Astrocyte of the cerebellum (primary cell): ENCODE measurements at regions not wholly inside any gene's neighbourhood (a gene's known extent, or its start where the extent isn't known, plus 50 kb on each side); places are given as distances from the start of the nearest gene placed in this dataset.
"Not testable (repeated sequence)": the region's sequence is repeated elsewhere in the genome, so short reads cannot be mapped to it uniquely, and the experiment has no call there.

Source experiments
- DNase-seq: peaks from one replicate; pipeline ENCODE4 v3.0.0-alpha.2; 2011; ENCODE audit warnings: low read depth
- H3K4me3 ChIP-seq: 2 replicates; pipeline ENCODE4 v1.5.1; 2011; ENCODE audit warnings: mild to moderate bottlenecking, low read depth, low read length, moderate library complexity
- in situ Hi-C: cut with HindIII; loops from 2 replicates; pipeline ENCODE4 v1.10.0; 2017; ENCODE audit warnings: low sequenced_read_pairs
- TF ChIP-seq, protein P1 (sequence below): IDR thresholded peaks from 2 replicates; pipeline ENCODE4 v1.5.1; 2012; ENCODE audit warnings: low read length, low read depth, moderate library complexity, mild to moderate bottlenecking; ENCODE audit errors: missing control alignments

DNA sequence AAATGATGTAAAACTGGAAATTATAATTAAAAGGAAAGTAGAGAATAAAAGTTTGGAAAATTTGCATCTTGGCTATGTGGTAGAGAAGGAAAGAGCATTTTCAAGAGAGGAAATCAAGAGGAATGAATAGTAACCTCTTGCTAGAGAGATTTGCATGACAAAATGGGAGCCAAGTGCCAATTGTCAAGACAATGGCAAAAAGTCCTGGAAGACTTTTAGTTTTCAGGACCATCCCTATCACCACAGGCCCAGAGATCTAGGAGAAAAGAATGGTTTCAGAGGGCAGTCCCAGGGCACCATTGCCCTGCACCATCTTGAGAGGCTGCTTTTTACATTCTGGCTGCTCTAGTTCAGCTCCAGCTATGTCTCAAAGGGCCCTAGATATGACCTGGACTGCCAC lies 1427.6 kb downstream of the ZPLD1 start:
- DNase-seq: no peak
- TF ChIP-seq, protein P1, sequence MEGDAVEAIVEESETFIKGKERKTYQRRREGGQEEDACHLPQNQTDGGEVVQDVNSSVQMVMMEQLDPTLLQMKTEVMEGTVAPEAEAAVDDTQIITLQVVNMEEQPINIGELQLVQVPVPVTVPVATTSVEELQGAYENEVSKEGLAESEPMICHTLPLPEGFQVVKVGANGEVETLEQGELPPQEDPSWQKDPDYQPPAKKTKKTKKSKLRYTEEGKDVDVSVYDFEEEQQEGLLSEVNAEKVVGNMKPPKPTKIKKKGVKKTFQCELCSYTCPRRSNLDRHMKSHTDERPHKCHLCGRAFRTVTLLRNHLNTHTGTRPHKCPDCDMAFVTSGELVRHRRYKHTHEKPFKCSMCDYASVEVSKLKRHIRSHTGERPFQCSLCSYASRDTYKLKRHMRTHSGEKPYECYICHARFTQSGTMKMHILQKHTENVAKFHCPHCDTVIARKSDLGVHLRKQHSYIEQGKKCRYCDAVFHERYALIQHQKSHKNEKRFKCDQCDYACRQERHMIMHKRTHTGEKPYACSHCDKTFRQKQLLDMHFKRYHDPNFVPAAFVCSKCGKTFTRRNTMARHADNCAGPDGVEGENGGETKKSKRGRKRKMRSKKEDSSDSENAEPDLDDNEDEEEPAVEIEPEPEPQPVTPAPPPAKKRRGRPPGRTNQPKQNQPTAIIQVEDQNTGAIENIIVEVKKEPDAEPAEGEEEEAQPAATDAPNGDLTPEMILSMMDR: no peak
- in situ Hi-C loops: no loop called here
- H3K4me3 ChIP-seq: no peak overlapping the region

DNA sequence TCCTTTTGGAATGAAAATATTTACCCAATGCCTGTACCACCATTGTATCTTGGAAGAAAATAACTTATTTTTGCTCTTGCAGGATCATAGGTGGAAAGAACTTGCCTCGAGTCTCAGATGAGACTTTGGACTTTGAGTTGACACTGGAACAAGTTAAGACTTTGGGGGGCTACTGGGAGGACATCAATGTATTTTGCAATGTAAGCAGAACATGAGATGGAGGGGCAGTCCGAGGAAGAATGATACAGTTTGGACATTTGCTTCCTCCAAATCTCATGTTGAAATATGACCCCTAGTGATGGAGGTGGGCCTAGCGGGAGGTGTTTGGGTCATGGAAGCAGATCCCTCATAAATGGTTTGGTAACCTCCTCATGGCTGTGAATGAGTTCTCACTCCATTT lies 1428.6 kb downstream of the ZPLD1 start:
- H3K4me3 ChIP-seq: no peak overlapping the region
- DNase-seq: no peak
- in situ Hi-C loops: no loop called here
- TF ChIP-seq, protein P1: no peak

DNA sequence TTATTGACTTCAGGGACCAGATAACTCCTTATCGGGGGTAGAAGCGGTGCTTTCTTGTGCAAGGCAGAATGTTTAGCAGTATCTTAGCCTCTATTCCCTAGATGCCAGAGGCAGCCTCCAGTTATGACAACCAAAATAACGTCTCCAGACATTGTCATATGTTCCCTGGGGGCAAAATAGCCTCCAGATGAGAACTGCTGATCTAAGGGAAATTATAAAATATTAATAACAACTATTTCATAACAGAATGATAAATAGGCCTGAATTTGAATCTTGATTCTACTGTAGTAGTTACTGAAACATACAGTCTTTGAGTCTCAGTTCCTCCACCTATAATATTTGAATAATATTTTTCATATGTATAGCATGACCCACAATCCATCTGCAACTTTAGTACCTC lies 1431.3 kb downstream of the ZPLD1 start:
- TF ChIP-seq, protein P1: no peak
- in situ Hi-C loops: no loop called here
- no peak overlapping the region for H3K4me3 ChIP-seq
- DNase-seq: no peak

DNA sequence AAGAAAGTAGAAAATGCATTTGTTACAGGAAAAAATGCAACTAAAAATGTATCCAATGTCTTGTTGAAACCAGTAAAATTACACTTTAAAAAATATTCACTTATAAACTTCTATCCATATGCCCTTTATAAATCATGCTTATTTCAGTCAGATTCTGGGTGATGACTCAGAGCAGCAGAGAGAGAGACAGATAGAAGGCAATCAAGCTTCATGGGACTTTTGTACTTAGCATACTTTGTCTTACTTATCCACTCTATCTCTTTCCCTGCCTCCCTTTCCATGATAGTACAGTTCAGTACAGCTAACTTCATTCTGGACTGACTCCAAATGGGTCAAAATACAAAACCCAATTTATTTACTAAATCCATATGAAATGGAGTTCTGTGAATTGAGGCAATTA lies 1438.2 kb downstream of the ZPLD1 start:
- in situ Hi-C loops: no loop called here
- H3K4me3 ChIP-seq: no peak overlapping the region
- no peak for DNase-seq
- TF ChIP-seq, protein P1: no peak

DNA sequence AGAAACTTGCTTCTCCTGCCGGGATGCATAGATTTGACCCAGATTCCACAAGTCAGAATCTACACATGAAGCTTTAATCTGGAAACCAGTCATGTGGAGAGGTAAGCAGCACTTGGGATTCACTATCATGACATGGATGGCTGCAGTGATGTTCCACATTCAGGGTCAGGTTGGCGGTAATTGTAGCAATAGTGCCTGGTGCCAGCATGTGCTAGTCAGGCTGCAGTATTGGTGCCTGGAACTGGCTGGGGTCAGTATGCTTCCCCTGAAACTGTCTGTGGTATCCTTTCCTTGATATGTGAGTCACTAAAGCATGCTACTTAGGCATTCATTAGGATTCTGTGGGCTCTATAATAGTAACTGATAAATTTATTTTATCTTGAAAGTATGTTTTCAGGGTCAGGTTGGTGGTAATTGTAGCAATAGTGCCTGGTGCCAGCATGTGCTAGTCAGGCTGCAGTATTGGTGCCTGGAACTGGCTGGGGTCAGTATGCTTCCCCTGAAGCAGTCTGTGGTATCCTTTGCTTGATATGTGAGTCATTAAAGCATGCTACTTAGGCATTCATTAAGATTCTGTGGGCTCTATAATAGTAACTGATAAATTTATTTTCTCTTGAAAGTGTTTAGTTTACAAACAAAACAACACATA lies 1439.2 kb downstream of the ZPLD1 start:
- TF ChIP-seq, protein P1: no peak

DNA sequence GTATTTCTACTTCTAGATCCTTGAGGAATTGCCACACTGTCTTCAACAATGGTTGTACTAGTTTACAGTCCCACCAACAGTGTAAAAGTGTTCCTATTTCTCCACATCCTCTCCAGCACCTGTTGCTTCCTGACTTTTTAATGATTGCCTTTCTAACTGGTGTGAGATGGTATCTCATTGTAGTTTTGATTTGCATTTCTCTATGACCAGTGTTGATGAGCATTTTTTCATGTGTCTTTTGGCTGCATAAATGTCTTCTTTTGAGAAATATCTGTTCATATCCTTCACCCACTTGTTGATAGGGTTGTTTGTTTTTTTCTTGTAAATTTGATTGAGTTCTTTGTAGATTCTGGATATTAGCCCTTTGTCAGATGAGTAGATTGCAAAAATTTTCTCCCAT lies 1447.0 kb downstream of the ZPLD1 start:
- DNase-seq, H3K4me3 ChIP-seq, in situ Hi-C loops: not testable (repeated sequence)

More for the DNA sequence above, 1439.2 kb downstream of the ZPLD1 start:
- in situ Hi-C loops: no loop called here
- H3K4me3 ChIP-seq: no peak overlapping the region
- DNase-seq: no peak

DNA sequence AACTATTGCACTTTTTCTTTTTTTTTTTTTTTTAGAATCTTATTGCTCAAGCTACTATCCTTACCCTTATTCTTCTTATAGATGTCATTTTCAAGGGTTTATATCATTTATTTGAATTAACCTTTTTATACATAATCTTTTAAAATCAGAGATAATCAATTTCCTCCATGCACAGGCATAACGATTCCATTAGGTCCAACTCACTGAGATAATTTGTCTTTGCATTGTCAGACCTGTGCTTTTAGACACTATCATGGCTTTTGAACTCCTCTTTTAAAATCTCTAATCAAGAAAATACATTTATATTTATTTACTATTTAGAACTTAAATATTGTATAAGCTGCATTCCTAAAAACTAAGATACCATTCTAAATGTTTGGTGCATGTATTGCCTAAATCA lies 1454.9 kb downstream of the ZPLD1 start:
- TF ChIP-seq, protein P1: no peak
- H3K4me3 ChIP-seq: no peak overlapping the region
- in situ Hi-C loops: no loop called here
- DNase-seq: no peak
